GM23338 (cell line): ENCODE measurements at regions not wholly inside any gene's neighbourhood (a gene's known extent, or its start where the extent isn't known, plus 50 kb on each side); places are given as distances from the start of the nearest gene placed in this dataset.

Source experiments
- ATAC-seq: fragments of 200-7000 bp; cut with Tn5 transposase; 3 replicates; pipeline ENCODE4 v1.9.1; 2020
- DNase-seq: peaks from one replicate; pipeline ENCODE4 v3.0.0-alpha.2; 2015; ENCODE audit warnings: low spot score
- H2AFZ ChIP-seq: fragments of 200-600 bp; sonication (generic); 2 replicates; pipeline ENCODE4 v1.8.0; 2016; ENCODE audit warnings: antibody characterized with exemption, mild to moderate bottlenecking, moderate library complexity
- H3F3A ChIP-seq: fragments of 200-600 bp; sonication (generic); replicated peaks from 2 replicates; pipeline ENCODE4 v1.8.0; 2017; ENCODE audit warnings: antibody characterized with exemption, mixed run types, low read depth
- H3K27ac ChIP-seq: fragments of 200-600 bp; sonication (generic); 2 replicates; pipeline ENCODE4 v1.6.1; 2016; ENCODE audit warnings: low read depth
- H3K27me3 ChIP-seq: fragments of 200-600 bp; sonication (generic); 2 replicates; pipeline ENCODE4 v1.8.0; 2016; ENCODE audit warnings: mild to moderate bottlenecking, mixed run types, moderate library complexity; ENCODE audit not compliant: insufficient read depth
- H3K36me3 ChIP-seq: fragments of 200-600 bp; sonication (generic); 2 replicates; pipeline ENCODE4 v1.8.0; 2016; ENCODE audit warnings: mild to moderate bottlenecking; ENCODE audit not compliant: insufficient read depth
- H3K4me1 ChIP-seq: fragments of 200-600 bp; sonication (generic); 2 replicates; pipeline ENCODE4 v1.8.0; 2016; ENCODE audit warnings: mild to moderate bottlenecking, moderate library complexity; ENCODE audit not compliant: insufficient read depth
- H3K4me2 ChIP-seq: fragments of 200-600 bp; sonication (generic); 2 replicates; pipeline ENCODE4 v1.7.1; 2017; ENCODE audit warnings: mixed run types
- H3K4me3 ChIP-seq: fragments of 200-600 bp; sonication (generic); 2 replicates; pipeline ENCODE4 v1.6.1; 2016; ENCODE audit warnings: mixed run types
- H3K79me2 ChIP-seq: fragments of 200-600 bp; sonication (generic); replicated peaks from 2 replicates; pipeline ENCODE4 v1.8.0; 2017; ENCODE audit warnings: mild to moderate bottlenecking; ENCODE audit not compliant: insufficient read depth
- H3K9me2 ChIP-seq: fragments of 200-600 bp; sonication (generic); 2 replicates; pipeline ENCODE4 v1.8.0; 2017; ENCODE audit not compliant: insufficient read depth
- H4K20me1 ChIP-seq: fragments of 200-600 bp; sonication (generic); replicated peaks from 2 replicates; pipeline ENCODE4 v1.8.0; 2017; ENCODE audit warnings: mild to moderate bottlenecking; ENCODE audit not compliant: insufficient read depth
- H3K27ac Mint-ChIP-seq: 2 replicates; pipeline ENCODE4 v1.8.0; 2020; ENCODE audit warnings: inconsistent platforms, mild to moderate bottlenecking, moderate library complexity, mixed read lengths
- H3K27me3 Mint-ChIP-seq: 3 replicates; pipeline ENCODE4 v1.8.0; 2022; ENCODE audit warnings: low read depth, mild to moderate bottlenecking, moderate library complexity, mixed read lengths, inconsistent platforms; ENCODE audit not compliant: insufficient read depth, poor library complexity
- H3K36me3 Mint-ChIP-seq: 3 replicates; pipeline ENCODE4 v1.8.0; 2021; ENCODE audit warnings: low read depth, mild to moderate bottlenecking, inconsistent platforms, moderate library complexity, mixed read lengths
- H3K4me1 Mint-ChIP-seq: 3 replicates; pipeline ENCODE4 v1.8.0; 2020; ENCODE audit warnings: mild to moderate bottlenecking, inconsistent platforms, mixed read lengths
- H3K4me3 Mint-ChIP-seq: 3 replicates; pipeline ENCODE4 v1.8.0; 2021; ENCODE audit warnings: moderate library complexity, mild to moderate bottlenecking, inconsistent platforms, mixed read lengths
- H3K9me3 Mint-ChIP-seq: 3 replicates; pipeline ENCODE4 v1.8.0; 2020; ENCODE audit warnings: moderate library complexity, mild to moderate bottlenecking, inconsistent platforms, mixed read lengths
- EZH2 ChIP-seq: fragments of 200-600 bp; sonication (generic); IDR thresholded peaks from one replicate; pipeline ENCODE4 v1.8.0; 2017; ENCODE audit warnings: antibody characterized with exemption, mild to moderate bottlenecking, low read depth; ENCODE audit not compliant: unreplicated experiment
- EZH2phosphoT487 ChIP-seq: fragments of 200-600 bp; sonication (generic); IDR thresholded peaks from one replicate; pipeline ENCODE4 v1.8.1; 2018; ENCODE audit warnings: antibody characterized with exemption; ENCODE audit not compliant: unreplicated experiment
- JUNB ChIP-seq: IDR thresholded peaks from one replicate; pipeline ENCODE4 v1.6.1; 2016; ENCODE audit warnings: antibody characterized with exemption; ENCODE audit not compliant: unreplicated experiment
- NANOG ChIP-seq: IDR thresholded peaks from 2 replicates; pipeline ENCODE4 v1.6.1; 2016; ENCODE audit warnings: antibody characterized with exemption, borderline replicate concordance
- POLR2AphosphoS5 ChIP-seq: IDR thresholded peaks from 2 replicates; pipeline ENCODE4 v1.6.1; 2016; ENCODE audit warnings: antibody characterized with exemption, low read depth
- STAT1 ChIP-seq: IDR thresholded peaks from one replicate; pipeline ENCODE4 v1.6.1; 2016; ENCODE audit warnings: antibody characterized with exemption; ENCODE audit not compliant: unreplicated experiment
- ZNF114 ChIP-seq: fragments of 250-450 bp; sonication (Bioruptor Pico); IDR thresholded peaks from 2 replicates; pipeline ENCODE4 v1.5.0; 2020; ENCODE audit warnings: mild to moderate bottlenecking, moderate library complexity
- ZNF331 ChIP-seq: fragments of 250-450 bp; sonication (Bioruptor Pico); IDR thresholded peaks from 2 replicates; pipeline ENCODE4 v1.5.0; 2020; ENCODE audit warnings: low read depth, mild to moderate bottlenecking, moderate library complexity
- TF ChIP-seq, protein P1 (sequence below): IDR thresholded peaks from one replicate; pipeline ENCODE4 v1.6.1; 2018; ENCODE audit warnings: antibody characterized with exemption; ENCODE audit not compliant: unreplicated experiment
- TF ChIP-seq, protein P2 (sequence below): fragments of 250-450 bp; sonication (Bioruptor Pico); IDR thresholded peaks from 2 replicates; pipeline ENCODE4 v1.5.0; 2020; ENCODE audit warnings: mild to moderate bottlenecking, moderate library complexity
- TF ChIP-seq, protein P3 (sequence below): IDR thresholded peaks from 2 replicates; pipeline ENCODE4 v1.6.1; 2016; ENCODE audit warnings: antibody characterized with exemption

DNA sequence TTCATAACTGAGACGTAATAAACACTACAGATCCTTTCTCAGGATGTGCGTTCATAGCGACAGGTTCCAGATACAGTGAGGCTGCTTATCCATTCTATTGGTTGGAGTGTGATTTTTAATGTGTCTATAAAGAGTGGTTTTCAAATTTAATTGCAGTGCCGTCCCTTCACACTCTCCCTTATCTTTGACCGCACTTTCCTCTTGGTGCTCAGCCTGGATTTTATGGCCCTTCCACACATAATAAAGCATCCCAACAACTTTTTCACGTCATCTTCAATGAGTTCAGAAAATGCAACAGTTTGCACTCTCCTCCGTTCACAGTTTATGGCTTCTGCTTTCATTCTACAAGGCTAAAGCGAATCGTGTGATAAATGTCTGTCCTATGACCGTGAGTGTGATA, 1209.9 kb downstream of the BCL11B start:
- Histone ChIP-seq H2AFZ (no peak overlapping the region), H3K4me1 (no peaks in the 10 kb centered on the region), H3K4me2 (no peak overlapping the region), H3K27me3 (no peaks in the 10 kb centered on the region), H3K4me3 (no peak overlapping the region), H3K9me2 (0 out of 2 replicates have a peak, but pooled peaks cover 3% of the 10 kb centered on the region), H3K79me2 (no peaks in the 10 kb centered on the region), H3K36me3 (no peaks in the 10 kb centered on the region), H4K20me1 (no peaks in the 10 kb centered on the region), H3F3A (no peaks in the 10 kb centered on the region), H3K27ac (no peak overlapping the region)
- no peaks in the 10 kb centered on the region; the same call in 2 of the 3 replicates for H3K4me1 Mint-ChIP-seq
- H3K4me3 Mint-ChIP-seq, result no peak overlapping the region
- peaks cover 2% of the 10 kb centered on the region for H3K27me3 Mint-ChIP-seq
- no peaks in the 10 kb centered on the region for H3K9me3 Mint-ChIP-seq
- DNase-seq (no peak), ATAC-seq (no peak)
- TF ChIP-seq ZNF114 (CRISPR knock-in tag), result no peak
- H3K36me3 Mint-ChIP-seq, result no peaks in the 10 kb centered on the region
- H3K27ac Mint-ChIP-seq, result no peak overlapping the region

DNA sequence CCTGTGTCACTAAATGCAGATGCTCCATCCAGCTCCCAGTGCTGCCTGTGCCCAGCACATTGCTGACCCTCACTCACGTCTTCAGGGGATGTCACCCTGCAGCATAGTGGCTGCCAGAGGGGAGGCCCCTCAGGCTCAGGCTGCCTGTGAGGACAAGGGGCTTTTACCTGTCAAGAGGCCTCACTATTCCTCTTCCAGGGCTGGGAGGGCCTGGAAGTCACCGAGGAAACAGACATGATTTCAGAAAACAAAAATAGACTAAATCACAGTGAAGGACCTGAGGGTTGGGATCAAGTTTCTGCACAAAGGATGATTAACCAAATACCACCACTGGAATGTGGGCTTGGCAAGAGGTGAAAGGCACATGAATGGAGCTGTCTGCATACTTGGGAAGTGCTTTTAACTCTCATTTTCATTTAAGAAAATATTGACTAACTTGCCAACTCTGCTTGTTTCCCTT, 1202.3 kb downstream of the BCL11B start:
- H4K20me1 ChIP-seq, result no peaks in the 10 kb centered on the region
- peak overlapping the region; percentile 64; the same call in 1 of the 2 replicates for H3K4me2 ChIP-seq
- peak; percentile 80 for ATAC-seq
- Mint-ChIP-seq H3K36me3 (no peaks in the 10 kb centered on the region), H3K9me3 (no peaks in the 10 kb centered on the region; the same call in 2 of the 3 replicates), H3K4me1 (peaks cover 13% of the 10 kb centered on the region), H3K27me3 (peaks cover 4% of the 10 kb centered on the region), H3K27ac (peak overlapping the region; percentile 89; the same call in 1 of the 2 replicates), H3K4me3 (no peak overlapping the region)
- H3K27ac ChIP-seq, result no peak overlapping the region
- peak; percentile 60 for DNase-seq
- peaks cover 17% of the 10 kb centered on the region for H3K9me2 ChIP-seq
- H3K36me3 ChIP-seq, result no peaks in the 10 kb centered on the region
- H3F3A ChIP-seq, result no peaks in the 10 kb centered on the region
- no peaks in the 10 kb centered on the region for H3K79me2 ChIP-seq
- peak overlapping the region; percentile 40 for H2AFZ ChIP-seq
- no peaks in the 10 kb centered on the region for H3K27me3 ChIP-seq
- peaks cover 12% of the 10 kb centered on the region for H3K4me1 ChIP-seq
- no peak overlapping the region for H3K4me3 ChIP-seq
- TF ChIP-seq JUNB, result no peak
- TF ChIP-seq, protein P1, sequence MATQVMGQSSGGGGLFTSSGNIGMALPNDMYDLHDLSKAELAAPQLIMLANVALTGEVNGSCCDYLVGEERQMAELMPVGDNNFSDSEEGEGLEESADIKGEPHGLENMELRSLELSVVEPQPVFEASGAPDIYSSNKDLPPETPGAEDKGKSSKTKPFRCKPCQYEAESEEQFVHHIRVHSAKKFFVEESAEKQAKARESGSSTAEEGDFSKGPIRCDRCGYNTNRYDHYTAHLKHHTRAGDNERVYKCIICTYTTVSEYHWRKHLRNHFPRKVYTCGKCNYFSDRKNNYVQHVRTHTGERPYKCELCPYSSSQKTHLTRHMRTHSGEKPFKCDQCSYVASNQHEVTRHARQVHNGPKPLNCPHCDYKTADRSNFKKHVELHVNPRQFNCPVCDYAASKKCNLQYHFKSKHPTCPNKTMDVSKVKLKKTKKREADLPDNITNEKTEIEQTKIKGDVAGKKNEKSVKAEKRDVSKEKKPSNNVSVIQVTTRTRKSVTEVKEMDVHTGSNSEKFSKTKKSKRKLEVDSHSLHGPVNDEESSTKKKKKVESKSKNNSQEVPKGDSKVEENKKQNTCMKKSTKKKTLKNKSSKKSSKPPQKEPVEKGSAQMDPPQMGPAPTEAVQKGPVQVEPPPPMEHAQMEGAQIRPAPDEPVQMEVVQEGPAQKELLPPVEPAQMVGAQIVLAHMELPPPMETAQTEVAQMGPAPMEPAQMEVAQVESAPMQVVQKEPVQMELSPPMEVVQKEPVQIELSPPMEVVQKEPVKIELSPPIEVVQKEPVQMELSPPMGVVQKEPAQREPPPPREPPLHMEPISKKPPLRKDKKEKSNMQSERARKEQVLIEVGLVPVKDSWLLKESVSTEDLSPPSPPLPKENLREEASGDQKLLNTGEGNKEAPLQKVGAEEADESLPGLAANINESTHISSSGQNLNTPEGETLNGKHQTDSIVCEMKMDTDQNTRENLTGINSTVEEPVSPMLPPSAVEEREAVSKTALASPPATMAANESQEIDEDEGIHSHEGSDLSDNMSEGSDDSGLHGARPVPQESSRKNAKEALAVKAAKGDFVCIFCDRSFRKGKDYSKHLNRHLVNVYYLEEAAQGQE, result no peak
- TF ChIP-seq, protein P2, sequence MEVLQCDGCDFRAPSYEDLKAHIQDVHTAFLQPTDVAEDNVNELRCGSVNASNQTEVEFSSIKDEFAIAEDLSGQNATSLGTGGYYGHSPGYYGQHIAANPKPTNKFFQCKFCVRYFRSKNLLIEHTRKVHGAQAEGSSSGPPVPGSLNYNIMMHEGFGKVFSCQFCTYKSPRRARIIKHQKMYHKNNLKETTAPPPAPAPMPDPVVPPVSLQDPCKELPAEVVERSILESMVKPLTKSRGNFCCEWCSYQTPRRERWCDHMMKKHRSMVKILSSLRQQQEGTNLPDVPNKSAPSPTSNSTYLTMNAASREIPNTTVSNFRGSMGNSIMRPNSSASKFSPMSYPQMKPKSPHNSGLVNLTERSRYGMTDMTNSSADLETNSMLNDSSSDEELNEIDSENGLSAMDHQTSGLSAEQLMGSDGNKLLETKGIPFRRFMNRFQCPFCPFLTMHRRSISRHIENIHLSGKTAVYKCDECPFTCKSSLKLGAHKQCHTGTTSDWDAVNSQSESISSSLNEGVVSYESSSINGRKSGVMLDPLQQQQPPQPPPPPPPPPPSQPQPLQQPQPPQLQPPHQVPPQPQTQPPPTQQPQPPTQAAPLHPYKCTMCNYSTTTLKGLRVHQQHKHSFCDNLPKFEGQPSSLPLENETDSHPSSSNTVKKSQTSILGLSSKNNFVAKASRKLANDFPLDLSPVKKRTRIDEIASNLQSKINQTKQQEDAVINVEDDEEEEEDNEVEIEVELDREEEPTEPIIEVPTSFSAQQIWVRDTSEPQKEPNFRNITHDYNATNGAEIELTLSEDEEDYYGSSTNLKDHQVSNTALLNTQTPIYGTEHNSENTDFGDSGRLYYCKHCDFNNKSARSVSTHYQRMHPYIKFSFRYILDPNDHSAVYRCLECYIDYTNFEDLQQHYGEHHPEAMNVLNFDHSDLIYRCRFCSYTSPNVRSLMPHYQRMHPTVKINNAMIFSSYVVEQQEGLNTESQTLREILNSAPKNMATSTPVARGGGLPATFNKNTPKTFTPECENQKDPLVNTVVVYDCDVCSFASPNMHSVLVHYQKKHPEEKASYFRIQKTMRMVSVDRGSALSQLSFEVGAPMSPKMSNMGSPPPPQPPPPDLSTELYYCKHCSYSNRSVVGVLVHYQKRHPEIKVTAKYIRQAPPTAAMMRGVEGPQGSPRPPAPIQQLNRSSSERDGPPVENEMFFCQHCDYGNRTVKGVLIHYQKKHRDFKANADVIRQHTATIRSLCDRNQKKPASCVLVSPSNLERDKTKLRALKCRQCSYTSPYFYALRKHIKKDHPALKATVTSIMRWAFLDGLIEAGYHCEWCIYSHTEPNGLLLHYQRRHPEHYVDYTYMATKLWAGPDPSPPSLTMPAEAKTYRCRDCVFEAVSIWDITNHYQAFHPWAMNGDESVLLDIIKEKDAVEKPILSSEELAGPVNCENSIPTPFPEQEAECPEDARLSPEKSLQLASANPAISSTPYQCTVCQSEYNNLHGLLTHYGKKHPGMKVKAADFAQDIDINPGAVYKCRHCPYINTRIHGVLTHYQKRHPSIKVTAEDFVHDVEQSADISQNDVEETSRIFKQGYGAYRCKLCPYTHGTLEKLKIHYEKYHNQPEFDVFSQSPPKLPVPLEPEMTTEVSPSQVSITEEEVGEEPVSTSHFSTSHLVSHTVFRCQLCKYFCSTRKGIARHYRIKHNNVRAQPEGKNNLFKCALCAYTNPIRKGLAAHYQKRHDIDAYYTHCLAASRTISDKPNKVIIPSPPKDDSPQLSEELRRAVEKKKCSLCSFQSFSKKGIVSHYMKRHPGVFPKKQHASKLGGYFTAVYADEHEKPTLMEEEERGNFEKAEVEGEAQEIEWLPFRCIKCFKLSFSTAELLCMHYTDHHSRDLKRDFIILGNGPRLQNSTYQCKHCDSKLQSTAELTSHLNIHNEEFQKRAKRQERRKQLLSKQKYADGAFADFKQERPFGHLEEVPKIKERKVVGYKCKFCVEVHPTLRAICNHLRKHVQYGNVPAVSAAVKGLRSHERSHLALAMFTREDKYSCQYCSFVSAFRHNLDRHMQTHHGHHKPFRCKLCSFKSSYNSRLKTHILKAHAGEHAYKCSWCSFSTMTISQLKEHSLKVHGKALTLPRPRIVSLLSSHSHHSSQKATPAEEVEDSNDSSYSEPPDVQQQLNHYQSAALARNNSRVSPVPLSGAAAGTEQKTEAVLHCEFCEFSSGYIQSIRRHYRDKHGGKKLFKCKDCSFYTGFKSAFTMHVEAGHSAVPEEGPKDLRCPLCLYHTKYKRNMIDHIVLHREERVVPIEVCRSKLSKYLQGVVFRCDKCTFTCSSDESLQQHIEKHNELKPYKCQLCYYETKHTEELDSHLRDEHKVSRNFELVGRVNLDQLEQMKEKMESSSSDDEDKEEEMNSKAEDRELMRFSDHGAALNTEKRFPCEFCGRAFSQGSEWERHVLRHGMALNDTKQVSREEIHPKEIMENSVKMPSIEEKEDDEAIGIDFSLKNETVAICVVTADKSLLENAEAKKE (CRISPR knock-in tag), result no peak
- TF ChIP-seq POLR2AphosphoS5, result no peak
- no peak for TF ChIP-seq ZNF331 (CRISPR knock-in tag)
- no peak for TF ChIP-seq STAT1
- TF ChIP-seq, protein P3, sequence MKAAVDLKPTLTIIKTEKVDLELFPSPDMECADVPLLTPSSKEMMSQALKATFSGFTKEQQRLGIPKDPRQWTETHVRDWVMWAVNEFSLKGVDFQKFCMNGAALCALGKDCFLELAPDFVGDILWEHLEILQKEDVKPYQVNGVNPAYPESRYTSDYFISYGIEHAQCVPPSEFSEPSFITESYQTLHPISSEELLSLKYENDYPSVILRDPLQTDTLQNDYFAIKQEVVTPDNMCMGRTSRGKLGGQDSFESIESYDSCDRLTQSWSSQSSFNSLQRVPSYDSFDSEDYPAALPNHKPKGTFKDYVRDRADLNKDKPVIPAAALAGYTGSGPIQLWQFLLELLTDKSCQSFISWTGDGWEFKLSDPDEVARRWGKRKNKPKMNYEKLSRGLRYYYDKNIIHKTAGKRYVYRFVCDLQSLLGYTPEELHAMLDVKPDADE, result no peak
- no peak for TF ChIP-seq EZH2
- no peak for TF ChIP-seq ZNF114 (CRISPR knock-in tag)
- TF ChIP-seq NANOG, result no peak
- TF ChIP-seq EZH2phosphoT487, result no peak
